Amniotic stem cell (primary cell): ENCODE measurements at regions not wholly inside any gene's neighbourhood (a gene's known extent, or its start where the extent isn't known, plus 50 kb on each side); places are given as distances from the start of the nearest gene placed in this dataset.

Source experiments
- DNase-seq: peaks from one replicate; lab custom pipeline; 2025; lab: John Stamatoyannopoulos, UW

DNA sequence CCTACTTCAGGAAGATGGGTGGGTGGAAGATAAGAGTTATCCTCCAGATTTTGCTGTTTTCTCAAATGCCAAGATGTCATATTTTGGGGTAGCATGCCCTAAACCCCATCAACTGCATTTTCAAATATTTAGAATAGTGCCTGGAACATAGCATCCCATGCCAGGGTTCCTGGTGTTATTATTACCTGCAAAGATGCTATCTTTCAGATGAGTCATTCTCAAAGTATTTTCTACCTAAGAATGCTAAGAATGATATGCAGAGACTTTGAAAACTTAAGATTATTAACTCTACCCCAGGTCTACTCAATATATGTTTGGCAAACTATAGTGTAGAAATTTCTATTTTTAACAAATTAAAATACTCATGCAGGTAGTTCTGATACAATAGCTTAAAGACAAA lies 934.3 kb upstream of the SLIT2 start:
- no peak for DNase-seq

DNA sequence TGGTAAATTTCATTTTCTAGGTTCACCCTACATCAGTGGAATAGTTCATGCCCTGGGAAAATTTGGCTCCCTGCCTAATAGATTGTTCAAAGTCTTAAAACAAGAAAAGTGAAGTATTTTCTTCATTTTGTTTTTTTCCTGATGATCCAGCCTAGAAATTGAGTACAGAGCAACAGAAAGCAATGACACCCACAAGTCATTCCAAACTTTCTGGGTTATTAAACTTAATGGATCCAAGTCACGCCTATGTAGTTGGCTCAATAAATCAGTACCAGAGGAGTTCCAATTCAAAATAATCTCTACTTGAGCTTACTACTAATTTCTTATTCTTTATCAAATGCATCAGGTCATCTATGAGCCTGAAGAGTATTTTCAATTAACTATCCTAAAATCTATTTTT lies 937.6 kb upstream of the SLIT2 start:
- DNase-seq = no peak

DNA sequence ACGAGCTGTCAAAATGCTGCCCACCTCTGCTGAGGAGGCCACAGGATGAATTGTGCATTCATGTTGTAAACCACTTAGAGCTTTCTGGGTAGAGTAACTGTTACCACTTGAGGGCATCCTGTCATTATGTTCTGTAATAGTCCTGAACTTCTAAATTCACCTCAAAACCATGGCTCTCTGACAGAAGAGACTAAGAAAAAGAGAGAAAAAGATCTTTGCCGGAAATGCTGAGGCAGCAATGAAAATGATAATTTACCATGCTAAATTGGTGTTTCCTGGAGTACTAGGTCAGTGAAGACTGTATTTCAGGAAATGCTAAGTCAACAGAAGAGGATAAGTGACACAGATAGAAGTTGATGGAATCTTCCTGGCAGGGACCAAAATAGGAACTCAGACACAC lies 942.3 kb upstream of the SLIT2 start:
- DNase-seq = peak; percentile 55

DNA sequence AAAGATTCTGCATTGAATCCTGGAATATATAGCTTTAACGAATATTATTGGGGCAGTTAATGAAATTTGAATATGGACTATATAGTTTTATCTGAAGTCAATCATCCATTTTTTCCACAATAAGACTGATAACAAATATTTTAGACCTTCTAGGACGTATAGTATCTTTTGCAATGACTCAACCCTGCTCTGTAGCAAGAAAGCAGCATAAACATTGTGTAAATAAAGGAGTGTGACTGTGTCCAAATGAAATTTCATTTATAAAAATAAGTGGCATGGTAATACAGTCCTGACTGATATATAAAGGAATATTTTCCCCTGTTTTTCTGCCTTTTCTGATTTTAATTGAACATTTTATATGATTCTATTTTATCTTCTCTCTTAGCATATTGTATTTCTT lies 947.7 kb upstream of the SLIT2 start:
- DNase-seq = no peak

DNA sequence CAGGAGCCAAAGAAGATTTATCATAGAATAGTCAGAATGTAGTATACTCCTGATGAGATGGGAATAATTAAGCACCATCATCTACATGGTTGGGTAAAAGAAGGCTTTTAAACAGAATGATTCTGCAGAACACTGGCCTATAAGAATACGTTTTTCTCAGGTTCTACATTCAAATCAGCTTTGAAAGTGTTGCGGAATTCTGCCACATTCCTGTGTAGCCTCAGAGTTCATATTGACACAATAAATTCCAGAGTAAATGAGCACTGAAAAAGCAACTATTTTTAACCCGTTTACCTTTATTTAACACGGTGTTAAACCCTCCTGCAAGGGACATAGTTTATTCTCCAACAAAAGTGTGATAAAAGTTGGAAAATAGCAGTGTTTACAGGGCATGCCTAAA lies 950.2 kb upstream of the SLIT2 start:
- no peak for DNase-seq

DNA sequence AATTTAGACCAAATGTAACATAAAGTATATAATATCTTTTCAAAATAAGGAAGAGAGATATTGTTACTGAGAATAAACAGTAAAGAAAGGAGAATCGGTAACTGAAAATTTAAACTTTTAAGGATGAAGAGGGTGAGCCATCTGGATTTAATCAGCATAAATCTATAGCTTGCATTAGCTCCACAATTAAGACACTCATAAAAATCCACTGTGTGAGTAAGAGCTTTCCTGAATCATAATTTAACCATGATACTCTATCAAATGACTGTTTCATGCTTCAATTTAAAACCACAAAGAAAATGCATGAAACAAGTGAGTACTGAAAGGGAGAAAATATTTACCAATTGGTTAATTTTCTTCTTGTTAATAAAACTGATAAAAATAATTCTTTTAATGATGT lies 951.5 kb upstream of the SLIT2 start:
- DNase-seq = no peak

DNA sequence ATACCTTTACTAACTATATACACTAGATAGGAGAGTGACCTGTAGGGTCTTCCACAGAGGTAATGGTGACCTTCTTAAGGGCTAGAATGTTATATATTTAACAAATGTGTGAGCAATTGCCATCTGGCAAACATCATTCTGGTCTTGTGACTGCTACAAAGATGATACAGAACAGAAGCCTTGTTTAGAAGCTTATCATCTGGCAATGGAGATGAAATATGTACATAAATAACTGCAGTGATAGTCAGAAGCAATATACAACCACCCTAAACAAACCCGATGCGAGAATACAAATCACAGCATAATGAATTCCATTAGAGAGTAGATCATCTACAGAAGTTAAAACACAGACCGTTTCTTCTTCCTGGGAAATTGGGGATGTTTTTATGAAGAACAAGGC lies 952.7 kb upstream of the SLIT2 start:
- DNase-seq = no peak

DNA sequence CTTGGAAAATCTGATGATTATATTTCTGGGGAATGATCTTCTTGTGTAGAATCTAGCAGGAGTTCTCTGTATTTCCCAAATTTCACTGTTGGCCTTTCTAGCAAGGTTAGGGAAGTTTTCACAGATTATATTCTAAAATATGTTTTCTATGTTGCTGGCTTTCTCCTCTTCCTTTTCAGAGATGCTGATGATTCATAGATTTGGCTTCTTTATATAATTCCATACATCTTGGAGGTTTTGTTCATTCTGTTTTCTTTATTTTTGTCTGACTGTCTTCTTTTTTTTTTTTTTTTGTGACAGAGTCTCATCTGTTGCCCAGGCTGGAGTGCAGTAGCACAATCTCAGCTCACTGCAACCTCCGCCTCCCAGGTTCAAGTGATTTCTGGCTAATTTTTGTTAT lies 957.9 kb upstream of the SLIT2 start:
- no peak for DNase-seq

DNA sequence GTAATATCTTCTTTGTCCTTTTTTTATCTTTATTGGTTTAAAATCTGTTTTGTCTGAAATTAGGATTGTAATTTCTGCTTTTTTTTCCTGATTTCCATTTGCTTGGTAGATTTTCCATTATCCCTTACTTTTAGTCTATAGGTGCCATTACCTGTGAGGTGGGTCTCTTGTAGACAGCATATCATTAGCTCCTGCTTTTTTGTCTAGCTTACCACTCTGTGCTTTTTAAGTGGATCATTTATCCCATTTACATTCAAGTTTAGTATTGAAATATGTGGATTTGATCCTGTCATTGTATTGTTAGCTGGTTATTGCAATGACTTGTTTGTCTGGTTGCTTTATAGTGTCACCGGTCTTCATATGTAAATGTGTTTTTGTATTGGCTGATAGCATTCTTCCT lies 958.6 kb upstream of the SLIT2 start:
- DNase-seq = no peak

DNA sequence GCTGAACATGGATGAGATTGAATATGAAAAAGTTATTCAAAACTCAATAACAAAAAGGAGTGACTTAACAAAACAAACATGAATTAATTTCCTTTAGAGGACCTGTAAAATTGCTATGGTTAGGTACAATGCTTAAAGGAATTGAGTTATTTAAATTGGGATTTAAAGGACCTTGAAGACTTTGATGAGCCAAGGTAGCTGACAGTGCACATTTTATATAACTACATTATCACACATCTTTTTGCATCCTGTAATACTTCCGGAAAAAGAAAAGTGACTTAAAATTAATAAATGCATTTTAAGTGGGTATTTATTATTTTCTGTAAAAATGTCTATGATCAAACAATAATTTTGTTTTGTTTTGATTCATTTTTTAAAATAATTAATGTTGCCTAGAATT lies 964.8 kb upstream of the SLIT2 start:
- no peak for DNase-seq

DNA sequence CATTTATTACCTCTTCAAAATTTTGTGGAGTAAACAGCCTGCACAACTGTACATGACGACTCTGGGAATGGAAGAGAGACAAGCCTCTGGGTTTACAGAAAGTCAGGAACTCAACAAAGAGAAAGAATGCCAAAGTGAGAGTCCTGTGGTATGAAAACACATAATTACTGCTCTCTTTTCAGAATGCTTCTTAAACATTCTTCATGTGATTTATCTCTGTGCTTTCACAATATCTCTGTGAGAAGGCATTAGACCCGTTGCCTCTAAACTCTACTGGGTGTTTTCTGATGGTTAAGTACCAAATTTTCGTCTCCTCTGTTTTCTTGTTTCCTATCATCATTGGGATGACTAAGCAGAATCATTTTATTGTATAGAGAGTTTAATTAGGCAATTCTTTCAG lies 966.6 kb upstream of the SLIT2 start:
- no peak for DNase-seq

DNA sequence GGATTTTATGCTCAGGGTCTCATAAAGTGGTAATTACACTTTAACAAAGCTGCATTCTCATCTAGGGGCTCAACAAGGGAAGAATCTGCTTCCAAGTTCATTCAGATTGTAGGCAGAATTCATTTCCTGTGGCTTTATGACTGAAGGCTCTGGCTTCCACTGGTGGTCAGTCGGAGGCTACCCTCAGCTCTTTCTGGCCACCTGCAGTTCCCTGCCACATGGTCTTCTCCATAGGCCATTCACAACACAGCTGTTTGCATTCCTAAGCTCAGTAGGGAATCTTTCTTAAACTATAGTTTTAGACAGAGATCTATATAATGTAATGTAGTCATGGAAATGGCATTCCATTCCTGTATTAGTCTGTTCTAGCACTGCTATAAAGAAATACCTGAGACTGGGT lies 973.0 kb upstream of the SLIT2 start:
- DNase-seq = no peak

DNA sequence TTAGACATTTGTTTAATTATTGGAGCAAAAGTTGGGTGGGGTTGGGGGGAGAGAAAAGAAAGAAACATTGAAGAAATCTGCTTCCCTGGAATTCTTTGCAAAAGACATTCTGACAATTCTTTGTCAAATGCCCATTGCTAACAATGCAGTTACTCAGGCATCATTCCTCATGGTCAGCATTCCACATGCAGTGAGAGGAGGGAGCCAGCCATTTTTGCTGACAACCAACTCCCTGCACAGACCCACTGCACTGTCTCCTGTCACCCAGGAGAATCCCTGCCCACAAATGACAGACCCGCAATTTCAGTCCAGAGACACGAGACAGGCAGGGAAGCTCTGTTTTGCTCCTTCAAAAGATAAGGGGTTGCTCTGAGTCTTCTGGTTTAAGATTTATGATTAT lies 985.1 kb upstream of the SLIT2 start:
- DNase-seq = no peak

DNA sequence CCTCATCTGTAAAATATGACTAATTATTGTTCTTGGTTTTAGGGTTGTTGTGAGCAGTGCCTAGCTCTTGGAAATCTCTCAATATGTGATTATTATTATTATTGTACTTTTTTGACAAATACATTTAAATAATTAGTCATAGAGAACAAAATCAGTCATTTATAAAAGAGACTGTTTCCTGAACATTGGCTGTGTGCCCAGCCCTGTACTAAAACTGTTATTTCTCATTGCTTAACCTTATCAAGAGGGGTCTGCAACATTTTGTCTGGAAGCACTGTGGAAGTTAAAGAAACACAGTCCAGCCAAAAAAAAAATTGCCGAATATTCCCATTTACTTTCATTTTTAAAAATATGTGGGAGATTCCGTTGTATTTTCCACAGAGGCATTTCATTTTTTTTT lies 989.2 kb upstream of the SLIT2 start:
- DNase-seq = no peak

DNA sequence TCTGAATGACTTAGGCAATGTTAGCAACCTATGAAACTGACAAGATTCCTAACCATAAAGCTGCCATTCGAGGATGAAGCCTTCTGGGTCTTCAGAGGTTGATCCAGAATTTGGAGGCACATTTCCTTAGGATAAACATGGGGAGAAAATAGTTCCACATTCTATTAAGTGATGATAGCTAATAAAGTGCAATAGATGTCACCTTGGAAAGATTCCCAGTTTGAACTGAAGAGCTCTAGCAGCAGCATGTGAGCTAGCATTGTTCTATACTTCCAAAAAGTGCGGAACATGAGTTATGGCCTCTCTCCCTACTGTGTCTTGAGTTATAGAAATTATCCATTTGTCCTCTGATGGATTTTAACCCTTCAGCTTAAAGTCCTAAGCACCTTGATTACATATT lies 991.4 kb upstream of the SLIT2 start:
- no peak for DNase-seq

DNA sequence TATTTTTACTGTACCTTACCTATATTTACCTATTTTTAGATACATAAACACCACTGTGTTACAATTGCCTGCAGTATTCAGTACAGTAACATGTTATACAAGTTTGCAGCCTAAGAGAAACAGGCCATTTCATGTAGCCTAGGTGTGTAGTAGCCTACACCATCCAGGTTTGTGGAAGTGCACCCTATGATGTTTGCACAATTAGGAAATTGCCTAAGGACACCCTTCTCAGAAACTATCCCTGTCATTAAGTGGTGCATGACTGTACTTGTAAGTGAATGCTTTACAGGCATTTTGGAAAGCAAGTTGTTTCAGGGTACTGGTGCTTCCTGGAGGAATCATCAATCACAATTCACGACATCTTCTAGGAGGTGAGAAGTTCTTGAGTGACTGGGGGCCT lies 991.8 kb upstream of the SLIT2 start:
- no peak for DNase-seq

DNA sequence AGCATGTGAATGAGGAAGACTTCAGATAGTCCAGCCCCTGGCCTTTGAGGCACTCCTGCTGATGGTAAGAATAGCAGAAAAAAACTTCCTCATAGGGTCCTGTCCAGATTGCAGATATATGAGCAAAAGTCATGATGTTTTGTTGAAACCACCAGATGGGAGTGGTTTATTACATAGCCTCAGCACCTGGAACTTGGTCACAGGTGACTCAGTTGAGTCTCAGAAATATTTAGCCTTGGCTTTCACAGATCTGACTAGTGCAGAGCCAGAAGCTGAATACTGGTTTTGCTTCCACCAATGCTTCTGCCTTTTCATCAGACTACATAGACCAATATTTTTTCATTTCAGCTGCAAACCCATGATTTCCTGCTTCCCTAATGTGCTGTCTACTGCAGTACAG lies 994.9 kb upstream of the SLIT2 start:
- no peak for DNase-seq

DNA sequence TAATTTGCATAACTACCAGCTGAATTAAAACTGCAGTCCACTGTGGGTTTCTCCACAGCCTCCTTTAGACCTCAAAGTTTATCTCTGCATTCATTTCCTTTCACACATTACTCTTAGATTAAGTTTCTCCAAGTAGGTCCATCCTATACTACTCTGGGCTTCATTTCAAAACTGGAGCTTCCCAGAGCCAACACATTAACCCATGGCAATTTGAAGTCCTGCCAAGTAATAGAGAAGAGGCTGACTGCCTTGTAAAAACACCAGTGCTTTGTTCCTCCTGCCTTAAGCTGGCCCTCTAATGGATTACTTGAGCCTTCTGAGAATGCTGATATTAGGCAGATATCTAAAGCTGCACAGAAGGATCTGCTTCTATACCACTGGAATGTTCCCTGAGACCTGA lies 997.2 kb upstream of the SLIT2 start:
- no peak for DNase-seq

DNA sequence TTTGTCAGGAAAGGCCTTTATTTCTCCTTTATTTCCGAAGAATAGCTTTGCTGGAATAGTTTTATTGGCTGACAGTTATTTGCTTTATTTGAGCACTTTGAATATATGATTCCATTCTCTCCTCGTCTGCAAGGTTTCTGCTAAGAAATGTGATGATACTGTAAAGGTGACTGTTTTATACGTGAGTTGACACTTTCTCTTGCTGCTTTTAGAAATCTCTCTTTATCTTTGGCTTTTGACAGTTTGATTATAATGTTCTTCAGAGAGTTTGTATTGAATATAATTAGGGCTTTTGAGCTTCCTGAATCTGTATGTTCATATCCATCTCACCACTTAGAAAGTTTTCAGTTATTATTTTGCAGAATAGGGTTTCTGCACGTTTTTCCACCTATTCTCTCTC lies 1003.7 kb upstream of the SLIT2 start:
- no peak for DNase-seq

DNA sequence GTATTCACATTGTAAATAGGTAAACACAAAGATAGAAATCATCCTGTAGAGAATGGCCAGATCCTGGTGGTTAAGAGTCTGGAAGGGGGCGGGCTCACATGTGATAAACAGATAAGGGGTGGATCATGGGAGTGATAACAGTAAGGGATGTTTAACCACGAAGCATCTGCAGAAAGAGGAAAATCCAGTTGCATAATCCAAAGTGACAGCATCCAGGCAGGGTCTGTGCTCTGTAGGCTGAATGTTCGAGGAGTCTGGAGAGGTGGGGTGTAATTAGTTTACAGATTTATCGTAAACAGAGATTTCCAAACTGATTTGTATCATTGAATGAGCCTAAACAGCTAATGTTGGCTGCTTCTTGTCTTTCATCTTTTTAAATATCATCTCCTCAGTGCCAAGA lies 1009.8 kb upstream of the SLIT2 start:
- no peak for DNase-seq

DNA sequence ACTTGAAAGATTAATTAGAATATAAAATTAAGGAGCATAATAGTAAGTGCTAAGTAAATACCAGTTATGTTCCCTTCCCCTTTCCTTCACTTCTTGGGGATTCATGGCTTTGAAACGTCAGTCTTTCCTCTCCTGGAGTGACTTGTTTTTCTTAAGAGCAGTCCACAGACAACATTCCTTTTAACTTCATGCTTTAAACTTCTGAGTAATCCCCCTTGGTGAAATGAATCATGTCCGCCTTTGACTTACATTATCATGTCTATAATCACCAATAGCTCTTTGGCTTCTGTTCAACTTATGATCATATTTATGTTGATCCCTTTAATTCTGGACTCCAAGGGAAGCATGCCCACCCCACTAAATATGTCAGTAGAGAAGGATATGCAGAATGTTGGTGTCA lies 1012.1 kb upstream of the SLIT2 start:
- peak; percentile 5 for DNase-seq

DNA sequence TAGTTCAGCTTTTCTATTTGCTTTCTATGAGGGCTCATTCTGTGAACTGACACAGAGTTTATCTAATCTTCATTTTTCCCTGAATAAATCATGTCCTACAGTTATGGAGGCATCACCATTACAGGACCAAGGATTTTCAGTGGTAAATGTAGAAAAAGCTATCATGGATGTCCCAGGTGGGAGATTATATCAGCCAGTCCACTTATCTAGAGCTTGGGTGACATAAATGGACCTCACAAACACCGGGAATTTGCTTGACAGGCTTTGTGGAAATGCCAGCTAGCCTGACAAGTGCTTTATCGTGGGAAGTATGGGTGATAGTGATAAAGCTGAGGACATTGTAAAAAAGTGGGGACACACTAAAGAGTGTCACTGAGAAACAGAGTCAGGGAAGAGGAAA lies 1015.2 kb upstream of the SLIT2 start:
- DNase-seq = no peak

DNA sequence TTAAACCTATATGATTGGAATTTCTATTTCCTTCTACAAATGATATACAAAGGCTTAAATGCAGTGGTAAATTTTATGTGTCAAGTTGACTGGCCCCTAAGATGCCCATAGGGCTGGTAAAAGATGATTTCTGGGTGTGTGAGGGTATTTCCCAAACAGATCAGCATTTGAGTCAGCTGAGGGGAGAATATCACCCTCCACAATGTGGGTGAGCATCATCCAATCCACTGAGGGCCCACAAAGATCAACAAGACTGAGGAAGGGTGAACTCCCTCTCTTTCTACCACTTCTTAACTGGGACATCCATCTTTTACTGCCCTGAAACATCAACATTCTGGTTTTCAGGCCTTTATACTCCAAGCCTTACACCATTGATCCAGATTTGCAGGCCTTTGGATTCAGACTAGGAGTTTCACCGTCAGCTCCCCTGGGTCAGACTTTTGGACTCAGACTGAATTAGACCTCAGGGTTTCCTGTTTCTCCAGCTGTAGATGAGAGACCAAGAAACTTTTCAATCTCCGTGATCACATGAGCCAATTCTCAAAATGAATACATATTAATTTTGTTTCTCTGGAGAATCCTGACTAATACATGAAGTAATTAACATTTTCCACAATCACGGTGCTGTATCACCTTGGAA lies 1020.7 kb upstream of the SLIT2 start:
- DNase-seq = no peak

DNA sequence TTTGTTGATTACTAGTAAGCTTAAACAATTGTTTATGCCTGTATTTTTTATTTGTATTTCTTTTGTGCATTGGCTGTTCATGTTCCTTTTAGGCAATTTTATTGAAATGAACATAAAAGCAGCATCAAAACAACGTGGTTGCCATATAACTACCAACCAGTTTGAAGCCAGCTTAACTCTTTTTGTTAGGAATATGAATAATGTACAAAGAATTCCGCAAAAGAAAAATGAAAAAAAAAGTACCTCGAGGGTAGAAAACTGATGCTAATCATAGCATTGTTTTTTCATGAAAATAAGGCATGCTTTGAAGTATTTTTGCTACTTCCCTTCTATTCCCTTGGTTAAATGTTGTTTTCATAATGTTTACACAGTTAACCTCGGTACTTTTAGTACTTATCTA lies 1024.0 kb upstream of the SLIT2 start:
- DNase-seq = peak; percentile 15

DNA sequence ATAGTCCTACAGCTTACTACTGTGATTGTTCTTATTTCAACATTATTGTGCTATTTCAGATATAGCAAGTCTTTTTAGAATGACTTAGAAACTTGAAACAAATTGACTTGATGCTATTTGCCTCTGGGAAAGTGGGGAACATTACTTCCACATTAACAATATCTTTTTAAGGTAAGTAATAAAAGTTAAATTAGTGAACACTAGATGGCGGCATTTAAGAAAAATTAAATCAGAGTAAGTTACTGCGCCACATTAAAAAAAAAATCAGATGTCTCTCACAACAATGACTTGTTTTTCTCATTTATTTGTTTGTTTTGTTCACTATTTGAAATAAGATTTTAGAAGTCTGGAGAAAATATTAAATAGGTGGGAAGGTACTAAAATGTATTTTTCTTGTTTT lies 1026.9 kb upstream of the SLIT2 start:
- DNase-seq = peak; percentile 19
